H9 (cell line): ENCODE measurements at regions not wholly inside any gene's neighbourhood (a gene's known extent, or its start where the extent isn't known, plus 50 kb on each side); places are given as distances from the start of the nearest gene placed in this dataset.

Experiments used
- DNase-seq: peaks from one replicate; pipeline ENCODE4 v3.0.0-alpha.2; 2017
- H2AFZ ChIP-seq: one replicate; pipeline ENCODE4 v1.6.1; 2013; ENCODE audit warnings: mild to moderate bottlenecking, low read length, control low read depth, moderate library complexity
- H2AK5ac ChIP-seq: 2 replicates; pipeline ENCODE4 v1.6.1; 2013; ENCODE audit warnings: low read length, control low read depth, mixed read lengths; ENCODE audit not compliant: insufficient read length
- H2BK120ac ChIP-seq: one replicate; pipeline ENCODE4 v1.6.1; 2013; ENCODE audit warnings: low read depth, mild to moderate bottlenecking, low read length, control low read depth, inconsistent platforms; ENCODE audit not compliant: poor library complexity, severe bottlenecking
- H2BK12ac ChIP-seq: 2 replicates; pipeline ENCODE4 v1.6.1; 2013; ENCODE audit warnings: low read length, control low read depth, mixed read lengths, low read depth; ENCODE audit not compliant: insufficient read length
- H2BK15ac ChIP-seq: 2 replicates; pipeline ENCODE4 v1.6.1; 2013; ENCODE audit warnings: low read depth, low read length, control low read depth
- H2BK20ac ChIP-seq: one replicate; pipeline ENCODE4 v1.6.1; 2013; ENCODE audit warnings: low read depth, mild to moderate bottlenecking, low read length, control low read depth, inconsistent platforms; ENCODE audit not compliant: poor library complexity, severe bottlenecking
- H2BK5ac ChIP-seq: 2 replicates; pipeline ENCODE4 v1.6.1; 2013; ENCODE audit warnings: low read length, control low read depth, mixed read lengths; ENCODE audit not compliant: insufficient read length
- H3K14ac ChIP-seq: 2 replicates; pipeline ENCODE4 v1.6.1; 2013; ENCODE audit warnings: low read length, control low read depth; ENCODE audit not compliant: insufficient read depth
- H3K18ac ChIP-seq: 2 replicates; pipeline ENCODE4 v1.6.1; 2013; ENCODE audit warnings: low read depth, mild to moderate bottlenecking, mixed read lengths, low read length, control low read depth; ENCODE audit not compliant: insufficient read length
- H3K23ac ChIP-seq: 2 replicates; pipeline ENCODE4 v1.6.1; 2013; ENCODE audit warnings: low read length, control low read depth, mixed read lengths, low read depth; ENCODE audit not compliant: insufficient read length
- H3K23me2 ChIP-seq: 2 replicates; pipeline ENCODE4 v1.6.1; 2013; ENCODE audit warnings: low read depth, mild to moderate bottlenecking, mixed read lengths, low read length, control low read depth; ENCODE audit not compliant: insufficient read length, poor library complexity, severe bottlenecking
- H3K27ac ChIP-seq: 2 replicates; pipeline ENCODE4 v1.5.1; 2013; ENCODE audit warnings: low read length, control low read depth, mixed read lengths, low read depth; ENCODE audit not compliant: insufficient read length
- H3K27me3 ChIP-seq: 2 replicates; pipeline ENCODE4 v1.6.1; 2013; ENCODE audit warnings: low read length, control low read depth, inconsistent platforms; ENCODE audit not compliant: insufficient read depth
- H3K4ac ChIP-seq: 2 replicates; pipeline ENCODE4 v1.6.1; 2013; ENCODE audit warnings: low read depth, mild to moderate bottlenecking, control low read depth, inconsistent platforms, low read length, moderate library complexity
- H3K4me1 ChIP-seq: 2 replicates; pipeline ENCODE4 v1.6.1; 2013; ENCODE audit warnings: low read length, control low read depth, inconsistent platforms; ENCODE audit not compliant: insufficient read depth
- H3K4me2 ChIP-seq: 2 replicates; pipeline ENCODE4 v1.6.1; 2013; ENCODE audit warnings: low read length, control low read depth, mixed read lengths; ENCODE audit not compliant: insufficient read length, insufficient read depth
- H3K56ac ChIP-seq: 2 replicates; pipeline ENCODE4 v1.6.1; 2013; ENCODE audit warnings: low read depth, mild to moderate bottlenecking, mixed read lengths, low read length, control low read depth; ENCODE audit not compliant: insufficient read length
- H3K79me1 ChIP-seq: 2 replicates; pipeline ENCODE4 v1.6.1; 2013; ENCODE audit warnings: low read depth, mild to moderate bottlenecking, moderate library complexity, low read length, control low read depth, inconsistent platforms; ENCODE audit not compliant: insufficient read depth, poor library complexity, severe bottlenecking
- H3K79me2 ChIP-seq: 2 replicates; pipeline ENCODE4 v1.6.1; 2013; ENCODE audit warnings: low read length, control low read depth, inconsistent platforms; ENCODE audit not compliant: insufficient read depth
- H3K9ac ChIP-seq: 2 replicates; pipeline ENCODE4 v1.6.1; 2013; ENCODE audit warnings: low read length, control low read depth, mixed read lengths; ENCODE audit not compliant: insufficient read length; ENCODE audit errors: extremely low read depth
- H3K9me3 ChIP-seq: one replicate; pipeline ENCODE4 v1.6.1; 2013; ENCODE audit warnings: low read depth, low read length, inconsistent platforms; ENCODE audit not compliant: control insufficient read depth
- H3T11ph ChIP-seq: one replicate; pipeline ENCODE4 v1.6.1; 2013; ENCODE audit warnings: mild to moderate bottlenecking, low read length, control low read depth, inconsistent platforms
- H4K20me1 ChIP-seq: one replicate; pipeline ENCODE4 v1.6.1; 2013; ENCODE audit not compliant: control insufficient read depth, insufficient read length, insufficient read depth
- H4K5ac ChIP-seq: 2 replicates; pipeline ENCODE4 v1.6.1; 2013; ENCODE audit warnings: low read depth, mild to moderate bottlenecking, mixed read lengths, low read length, control low read depth; ENCODE audit not compliant: insufficient read length
- H4K8ac ChIP-seq: replicated peaks from 2 replicates; pipeline ENCODE4 v1.6.1; 2013; ENCODE audit warnings: low read length, control low read depth, mixed read lengths, low read depth; ENCODE audit not compliant: insufficient read length
- H4K91ac ChIP-seq: 2 replicates; pipeline ENCODE4 v1.6.1; 2013; ENCODE audit warnings: low read depth, mild to moderate bottlenecking, moderate library complexity, mixed read lengths, low read length, control low read depth; ENCODE audit not compliant: insufficient read length
- H3K27ac Mint-ChIP-seq, 3 experiments: 2 replicates in 2 of 3; 3 replicates in 1 of 3; pipeline ENCODE4 v1.8.0; 2020 to 2021; ENCODE audit warnings: mixed read lengths in 3 of 3, mild to moderate bottlenecking in 1 of 3, moderate library complexity in 1 of 3
- H3K27me3 Mint-ChIP-seq: 2 replicates; pipeline ENCODE4 v1.8.0; 2021; ENCODE audit warnings: low read depth, mild to moderate bottlenecking, moderate library complexity, mixed read lengths
- H3K36me3 Mint-ChIP-seq, 3 experiments: 2 replicates in 2 of 3; 3 replicates in 1 of 3; pipeline ENCODE4 v1.8.0; 2020 to 2021; ENCODE audit warnings: low read depth in 3 of 3, mixed read lengths in 3 of 3; ENCODE audit not compliant: insufficient read depth in 1 of 3
- H3K4me1 Mint-ChIP-seq, 2 experiments: 2 replicates each; pipeline ENCODE4 v1.8.0; 2020; ENCODE audit warnings: mixed read lengths in 2 of 2
- H3K4me3 Mint-ChIP-seq, 2 experiments: 2 replicates in 1 of 2; 3 replicates in 1 of 2; pipeline ENCODE4 v1.8.0; 2020 to 2021; ENCODE audit warnings: mild to moderate bottlenecking in 2 of 2, mixed read lengths in 2 of 2, moderate library complexity in 1 of 2
- H3K9me3 Mint-ChIP-seq, 2 experiments: 2 replicates in 1 of 2; 3 replicates in 1 of 2; pipeline ENCODE4 v1.8.0; 2020; ENCODE audit warnings: mild to moderate bottlenecking in 2 of 2, mixed read lengths in 2 of 2, moderate library complexity in 1 of 2
- CTCF ChIP-seq: fragments of 200-600 bp; sonication (generic); conservative IDR thresholded peaks from 3 replicates; pipeline ENCODE4 v1.8.0; 2021; ENCODE audit warnings: antibody characterized with exemption, mild to moderate bottlenecking
- WGBS: extraction: QIAGEN DNeasy Blood & Tissue Kit; methylation state at CpG from one replicate; pipeline ENCODE4 v1.1.7; 2013; ENCODE audit warnings: missing lambda C conversion rate, low lambda C conversion rate, mixed read lengths; ENCODE audit not compliant: insufficient read length; ENCODE audit errors: extremely low coverage; 5-methylcytosine and 5-hydroxymethylcytosine counted together

DNA sequence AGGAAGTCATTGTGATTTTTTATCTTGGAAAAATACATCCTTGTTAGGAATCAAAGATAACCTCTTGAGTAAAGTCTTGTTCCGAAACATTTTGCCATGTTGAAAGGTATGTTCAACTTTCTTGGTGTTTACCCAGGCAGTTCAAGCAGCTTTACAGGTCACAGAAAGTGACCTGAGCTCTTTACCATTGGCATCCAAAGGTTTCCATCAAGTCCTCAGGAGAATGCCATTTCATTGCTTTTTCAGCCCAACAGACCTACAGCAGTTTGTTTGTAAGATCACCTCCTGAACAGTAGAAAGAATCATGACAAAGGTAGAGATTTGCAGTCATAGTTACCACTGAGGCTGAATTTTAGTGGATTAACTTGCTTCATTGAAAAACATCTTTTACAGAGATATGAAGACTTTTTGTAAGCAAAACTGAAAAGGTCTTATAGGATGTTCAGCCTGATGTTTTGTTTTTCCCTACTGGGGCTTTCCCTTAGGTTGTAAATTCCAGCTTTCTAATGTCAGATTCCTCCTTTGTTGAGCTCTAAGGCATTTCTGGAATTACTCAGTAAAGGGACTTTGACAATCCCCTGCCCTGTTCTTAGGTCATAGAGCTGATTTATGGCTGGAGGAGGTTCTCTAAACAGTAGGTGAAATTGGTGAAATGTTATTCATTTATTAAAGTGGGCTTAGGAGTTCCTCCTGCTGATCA is 236.8 kb upstream of the RBMS1 start:
- Histone ChIP-seq H3K56ac (no peak overlapping the region), H3K18ac (no peak overlapping the region), H3K23ac (no peak overlapping the region), H4K20me1 (no peaks in the 10 kb centered on the region), H4K91ac (no peak overlapping the region), H3K79me1 (no peaks in the 10 kb centered on the region), H2BK5ac (no peak overlapping the region), H2BK12ac (no peak overlapping the region), H3K9me3 (no peaks in the 10 kb centered on the region), H3T11ph (no peak overlapping the region), H3K14ac (no peak overlapping the region), H3K27ac (no peak overlapping the region), H2BK20ac (no peak overlapping the region), H3K9ac (no peak overlapping the region), H2AK5ac (no peak overlapping the region), H3K27me3 (no peaks in the 10 kb centered on the region), H3K23me2 (no peaks in the 10 kb centered on the region), H3K79me2 (no peaks in the 10 kb centered on the region), H2BK120ac (no peak overlapping the region), H3K4me1 (0 out of 2 replicates have a peak, but pooled peaks cover 2% of the 10 kb centered on the region), H3K4me2 (no peak overlapping the region), H4K8ac (no peak overlapping the region), H2AFZ (no peak overlapping the region), H2BK15ac (no peak overlapping the region), H3K4ac (no peak overlapping the region), H4K5ac (no peak overlapping the region)
- peaks cover 46 to 49% of the 10 kb centered on the region in 2 experiments for H3K4me1 Mint-ChIP-seq
- H3K27ac Mint-ChIP-seq, result peak overlapping the region in 2 of 3 experiments; percentile 47 to 87; a peak in 3 of 7 replicates
- no peak for DNase-seq
- H3K27me3 Mint-ChIP-seq, result no peaks in the 10 kb centered on the region
- H3K4me3 Mint-ChIP-seq, result no peak overlapping the region
- H3K9me3 Mint-ChIP-seq, result no peaks in the 10 kb centered on the region
- no CpG with 5 or more reads among the region's 1 CpG for WGBS
- H3K36me3 Mint-ChIP-seq, result peaks cover 0 to 14% (median 5%) of the 10 kb centered on the region in 3 experiments; a peak in 4 of 7 replicates
- TF ChIP-seq CTCF, result no peak
